A549 (cell line): ENCODE measurements at regions not wholly inside any gene's neighbourhood (a gene's known extent, or its start where the extent isn't known, plus 50 kb on each side); places are given as distances from the start of the nearest gene placed in this dataset.

Source experiments
- ATAC-seq, 2 experiments: fragments of 200-7000 bp in 1 of 2; fragments of >200 bp in 1 of 2; cut with Nextera tagmentation in 1 of 2; cut with Tn5 transposase in 1 of 2; 3 replicates each; pipeline versions ENCODE4 v1.8.0 to v1.9.1; 2018 to 2020; ENCODE audit warnings: mild to moderate bottlenecking in 1 of 2, moderate library complexity in 1 of 2
- CTCF ChIA-PET: fragments of 300-600 bp; sonication (Branson Sonifier 250); formaldehyde crosslinking; extraction: SDS; loops from one replicate; lab custom pipeline; 2021; ENCODE audit warnings: antibody characterized with exemption, inconsistent platforms; lab: Yijun Ruan, JAX
- POLR2A ChIA-PET: fragments of 350-600 bp; formaldehyde crosslinking; extraction: SDS; loops from one replicate; lab custom pipeline; 2021; ENCODE audit warnings: antibody characterized with exemption, inconsistent platforms; lab: Yijun Ruan, JAX
- DNase-seq, 2 experiments: peaks; one replicate each; pipeline versions ENCODE4 v3.0.0 to v3.0.0-alpha.2; 2011 to 2016; ENCODE audit warnings: low read depth in 1 of 2, low spot score in 1 of 2
- FAIRE-seq: peaks from 2 replicates; lab custom pipeline; 2011; peaks lifted over from hg19 to GRCh38; lab: Jason Lieb, UNC
- H3K27ac ChIP-seq, 2 experiments: fragments of >200 bp; sonication (Bioruptor Twin); formaldehyde crosslinking; 3 replicates each; pipeline ENCODE4 v1.5.1; 2016 to 2017
- H3K4me1 ChIP-seq: fragments of >200 bp; sonication (Bioruptor Twin); formaldehyde crosslinking; 3 replicates; pipeline ENCODE4 v1.6.1; 2016
- H3K4me2 ChIP-seq: fragments of >200 bp; sonication (Bioruptor Twin); formaldehyde crosslinking; 3 replicates; pipeline ENCODE4 v1.6.1; 2016
- H3K4me3 ChIP-seq: fragments of >200 bp; sonication (Bioruptor Twin); formaldehyde crosslinking; 3 replicates; pipeline ENCODE4 v1.5.1; 2016
- H3K9me3 ChIP-seq: fragments of >200 bp; sonication (Bioruptor Twin); formaldehyde crosslinking; 3 replicates; pipeline ENCODE4 v1.6.1; 2016
- BCL3 ChIP-seq: fragments of >200 bp; sonication (Bioruptor Twin); formaldehyde crosslinking; IDR thresholded peaks from 3 replicates; pipeline ENCODE4 v1.6.1; 2016
- CBX8 ChIP-seq: fragments of 200-600 bp; sonication (generic); IDR thresholded peaks from 2 replicates; pipeline ENCODE4 v1.6.1; 2016
- CHD4 ChIP-seq: fragments of 200-600 bp; sonication (generic); IDR thresholded peaks from 2 replicates; pipeline ENCODE4 v1.6.1; 2016; ENCODE audit warnings: antibody characterized with exemption, mild to moderate bottlenecking, borderline replicate concordance
- EHF ChIP-seq: fragments of 250-450 bp; sonication (Bioruptor Pico); IDR thresholded peaks from 2 replicates; pipeline ENCODE4 v1.5.0; 2020; ENCODE audit warnings: mild to moderate bottlenecking
- ELK1 ChIP-seq: fragments of 150-350 bp; IDR thresholded peaks from 2 replicates; pipeline ENCODE4 v1.6.1; 2014; ENCODE audit warnings: low read depth, mild to moderate bottlenecking, low read length
- FOSB ChIP-seq: fragments of 250-450 bp; sonication (Bioruptor Pico); IDR thresholded peaks from 2 replicates; pipeline ENCODE4 v1.5.0; 2020; ENCODE audit warnings: mild to moderate bottlenecking, moderate library complexity
- GATA3 ChIP-seq: IDR thresholded peaks from 2 replicates; pipeline ENCODE4 v1.6.1; 2012; ENCODE audit warnings: borderline replicate concordance
- HEYL ChIP-seq: fragments of 250-450 bp; sonication (Bioruptor Pico); IDR thresholded peaks from 2 replicates; pipeline ENCODE4 v1.8.0; 2021; ENCODE audit warnings: mild to moderate bottlenecking, moderate library complexity
- HMGXB4 ChIP-seq: fragments of 250-450 bp; sonication (Bioruptor Pico); IDR thresholded peaks from 2 replicates; pipeline ENCODE4 v1.5.0; 2021; ENCODE audit warnings: mild to moderate bottlenecking, moderate library complexity, borderline replicate concordance
- HOXB13 ChIP-seq: fragments of 250-450 bp; sonication (Bioruptor Pico); IDR thresholded peaks from 2 replicates; pipeline ENCODE4 v1.5.0; 2020; ENCODE audit warnings: low read depth, mild to moderate bottlenecking, moderate library complexity
- HOXB5 ChIP-seq: fragments of 250-450 bp; sonication (Bioruptor Pico); IDR thresholded peaks from 2 replicates; pipeline ENCODE4 v1.5.0; 2020; ENCODE audit warnings: mild to moderate bottlenecking, moderate library complexity
- JUNB ChIP-seq: fragments of >200 bp; sonication (Bioruptor Twin); formaldehyde crosslinking; IDR thresholded peaks from 2 replicates; pipeline ENCODE4 v1.6.1; 2016
- MAX ChIP-seq: IDR thresholded peaks from 2 replicates; pipeline ENCODE4 v1.6.1; 2012
- NPAS2 ChIP-seq: fragments of 250-450 bp; sonication (Bioruptor Pico); IDR thresholded peaks from 2 replicates; pipeline ENCODE4 v1.8.0; 2022; ENCODE audit warnings: mild to moderate bottlenecking, moderate library complexity, borderline replicate concordance
- NR3C1 ChIP-seq: fragments of >200 bp; sonication (Bioruptor Twin); formaldehyde crosslinking; IDR thresholded peaks from 3 replicates; pipeline ENCODE4 v1.6.1; 2017
- POLR2AphosphoS2 ChIP-seq: conservative IDR thresholded peaks from 2 replicates; pipeline ENCODE4 v1.6.1; 2012; ENCODE audit warnings: low read length, improper control_type of control experiment, inconsistent platforms
- RAD21 ChIP-seq, 2 experiments: fragments of >200 bp in 1 of 2; sonication (Bioruptor Twin) in 1 of 2; formaldehyde crosslinking in 1 of 2; IDR thresholded peaks in 1 of 2; conservative IDR thresholded peaks in 1 of 2; 2 replicates in 1 of 2; 3 replicates in 1 of 2; pipeline ENCODE4 v1.6.1; 2012 to 2018; ENCODE audit warnings: inconsistent platforms in 1 of 2
- RFX5 ChIP-seq: fragments of 450-650 bp; IDR thresholded peaks from 2 replicates; pipeline ENCODE4 v1.7.1; 2014; ENCODE audit warnings: antibody characterized with exemption, mild to moderate bottlenecking, moderate library complexity
- RNF2 ChIP-seq: fragments of 200-600 bp; sonication (generic); IDR thresholded peaks from 2 replicates; pipeline ENCODE4 v1.6.1; 2016; ENCODE audit warnings: low read depth, mild to moderate bottlenecking, antibody characterized with exemption, moderate library complexity, borderline replicate concordance
- ZFP36 ChIP-seq: fragments of 450-650 bp; IDR thresholded peaks from 2 replicates; pipeline ENCODE4 v1.6.1; 2014; ENCODE audit warnings: borderline replicate concordance; ENCODE audit not compliant: partially characterized antibody
- WGBS: methylation state at CpG from one replicate; pipeline ENCODE4 v1.1.6; 2017; ENCODE audit errors: missing lambda C conversion rate; 5-methylcytosine and 5-hydroxymethylcytosine counted together

GRCh38 chr1:82896036-82896435, 1095.3 kb downstream of the ADGRL2 start:
- Histone ChIP-seq H3K4me3 (no peak overlapping the region), H3K4me1 (no peaks in the 10 kb centered on the region), H3K4me2 (no peak overlapping the region), H3K9me3 (no peaks in the 10 kb centered on the region), H3K27ac (no peak overlapping the region)
- FAIRE-seq (no peak), ATAC-seq (no peak), DNase-seq (no peak)
- POLR2A ChIA-PET = no interaction called here
- CTCF ChIA-PET = no interaction called here
- no peak for TF ChIP-seq CBX8
- no peak for TF ChIP-seq HOXB5 (CRISPR knock-in tag)
- no peak for TF ChIP-seq JUNB
- TF ChIP-seq NR3C1 = no peak
- TF ChIP-seq POLR2AphosphoS2 = no peak
- no peak for TF ChIP-seq RNF2
- TF ChIP-seq HMGXB4 = no peak
- no peak for TF ChIP-seq MAX
- TF ChIP-seq FOSB (CRISPR knock-in tag) = no peak
- TF ChIP-seq ELK1 = no peak
- no peak for TF ChIP-seq NPAS2 (CRISPR knock-in tag)
- TF ChIP-seq ZFP36 = no peak

- H3K4me2 ChIP-seq = no peak overlapping the region
- TF ChIP-seq BCL3 (no peak), HOXB5 (CRISPR knock-in tag) (no peak)
- no peak overlapping the region for H3K27ac ChIP-seq
- ChIA-PET CTCF (no interaction called here), POLR2A (no interaction called here)
- FAIRE-seq = no peak
- H3K9me3 ChIP-seq = no peaks in the 10 kb centered on the region
- 10% methylated on average over 3 of the region's 3 CpGs for whole genome bisulfite sequencing
- ATAC-seq = no peak
- H3K4me3 ChIP-seq = no peak overlapping the region
- H3K4me1 ChIP-seq = no peaks in the 10 kb centered on the region
- no peak for DNase-seq
Measured at GRCh38 chr1:82894635-82895034, 1093.9 kb downstream of the ADGRL2 start.

GRCh38 chr1:82893712-82894470, 1093.2 kb downstream of the ADGRL2 start:
- no peak overlapping the region for H3K27ac ChIP-seq
- no peak for FAIRE-seq
- no peak for DNase-seq
- H3K9me3 ChIP-seq = no peaks in the 10 kb centered on the region
- no peak overlapping the region for H3K4me3 ChIP-seq
- WGBS = 16% methylated on average over 5 of the region's 5 CpGs
- TF ChIP-seq EHF = no peak
- TF ChIP-seq HEYL (CRISPR knock-in tag) = no peak
- no peak for TF ChIP-seq NR3C1
- no peak for TF ChIP-seq CHD4
- TF ChIP-seq RAD21 (conservative IDR thresholded peaks at IDR 0.05 in 1 of 2, IDR thresholded peaks at IDR 0.05 in 1 of 2) = no peak
- TF ChIP-seq RFX5 = no peak
- no peak for TF ChIP-seq HOXB13
- TF ChIP-seq GATA3 = no peak
- TF ChIP-seq, all 56 proteins: peak for 0
- ATAC-seq = no peak
- POLR2A ChIA-PET = no interaction called here
- no peak overlapping the region for H3K4me2 ChIP-seq
- no peaks in the 10 kb centered on the region for H3K4me1 ChIP-seq
- CTCF ChIA-PET = no interaction called here
